Activated CD8-positive, alpha-beta T cell treated with anti-CD3 and anti-CD28 coated beads for 36 hours (primary cell): ENCODE measurements at regions not wholly inside any gene's neighbourhood (a gene's known extent, or its start where the extent isn't known, plus 50 kb on each side); places are given as distances from the start of the nearest gene placed in this dataset.

Experiments
- ATAC-seq: fragments of 200-7000 bp; cut with Tn5 transposase; one replicate; pipeline ENCODE4 v1.10.0; 2021; ENCODE audit warnings: mild to moderate bottlenecking, moderate library complexity
- CTCF ChIA-PET: fragments of 350-600 bp; sonication (Branson Sonifier 250); formaldehyde crosslinking; loops from one replicate; lab custom pipeline; 2021; ENCODE audit warnings: antibody characterized with exemption; lab: Charles Lee
- POLR2A ChIA-PET: fragments of 350-600 bp; sonication (Branson Sonifier 250); formaldehyde crosslinking; loops from one replicate; lab custom pipeline; 2021; ENCODE audit warnings: antibody characterized with exemption; lab: Charles Lee
- DNase-seq: peaks from one replicate; pipeline ENCODE4 v3.0.0-alpha.2; 2020
- H3K27ac Mint-ChIP-seq: one replicate; pipeline ENCODE4 v1.8.0; 2021; ENCODE audit warnings: mild to moderate bottlenecking, mixed read lengths
- H3K27me3 Mint-ChIP-seq: one replicate; pipeline ENCODE4 v1.8.0; 2021; ENCODE audit warnings: mixed read lengths
- H3K36me3 Mint-ChIP-seq: one replicate; pipeline ENCODE4 v1.8.0; 2021; ENCODE audit warnings: low read depth, mixed read lengths
- H3K4me1 Mint-ChIP-seq: one replicate; pipeline ENCODE4 v1.8.0; 2021; ENCODE audit warnings: low read depth, mixed read lengths
- H3K4me3 Mint-ChIP-seq: one replicate; pipeline ENCODE4 v1.8.0; 2021; ENCODE audit warnings: mild to moderate bottlenecking, moderate library complexity, mixed read lengths
- H3K9me3 Mint-ChIP-seq: one replicate; pipeline ENCODE4 v1.8.0; 2021; ENCODE audit warnings: mixed read lengths
- intact Hi-C: fragments of 100-400 bp; cut with micrococcal nuclease; formaldehyde crosslinking; loops from one replicate; pipeline ENCODE4 v1.10.0; 2022
- TF ChIP-seq, protein P1 (sequence below): fragments of 200-600 bp; IDR thresholded peaks from one replicate; pipeline ENCODE4 v1.8.0; 2022; ENCODE audit warnings: antibody characterized with exemption, mild to moderate bottlenecking

DNA sequence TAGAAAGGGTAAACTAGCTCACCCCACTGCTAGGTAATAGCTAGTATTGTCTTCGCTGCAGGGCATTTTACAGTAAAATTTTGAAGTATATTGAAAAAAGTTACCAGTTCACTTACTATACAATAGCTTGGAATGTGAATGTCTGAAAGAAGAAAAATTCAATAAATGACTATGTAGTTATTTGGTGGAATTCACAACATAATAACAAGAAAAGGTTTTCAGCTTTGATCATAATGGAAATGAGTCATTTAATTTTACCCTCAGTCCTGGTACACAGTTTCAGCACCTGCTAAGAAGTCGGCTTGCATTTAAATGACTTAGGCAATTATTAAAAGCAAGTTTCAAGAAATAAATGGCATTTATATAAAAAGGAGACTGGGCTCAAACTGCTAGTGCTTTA lies 90.4 kb downstream of the NUP35 start:
- ATAC-seq = no peak
- Mint-ChIP-seq H3K4me1 (peaks cover 21% of the 10 kb centered on the region), H3K4me3 (no peak overlapping the region), H3K27me3 (no peaks in the 10 kb centered on the region), H3K36me3 (peaks cover 14% of the 10 kb centered on the region), H3K27ac (no peak overlapping the region), H3K9me3 (peaks cover 3% of the 10 kb centered on the region)
- intact Hi-C loops = no loop called here
- POLR2A ChIA-PET = no interaction called here
- TF ChIP-seq, protein P1, sequence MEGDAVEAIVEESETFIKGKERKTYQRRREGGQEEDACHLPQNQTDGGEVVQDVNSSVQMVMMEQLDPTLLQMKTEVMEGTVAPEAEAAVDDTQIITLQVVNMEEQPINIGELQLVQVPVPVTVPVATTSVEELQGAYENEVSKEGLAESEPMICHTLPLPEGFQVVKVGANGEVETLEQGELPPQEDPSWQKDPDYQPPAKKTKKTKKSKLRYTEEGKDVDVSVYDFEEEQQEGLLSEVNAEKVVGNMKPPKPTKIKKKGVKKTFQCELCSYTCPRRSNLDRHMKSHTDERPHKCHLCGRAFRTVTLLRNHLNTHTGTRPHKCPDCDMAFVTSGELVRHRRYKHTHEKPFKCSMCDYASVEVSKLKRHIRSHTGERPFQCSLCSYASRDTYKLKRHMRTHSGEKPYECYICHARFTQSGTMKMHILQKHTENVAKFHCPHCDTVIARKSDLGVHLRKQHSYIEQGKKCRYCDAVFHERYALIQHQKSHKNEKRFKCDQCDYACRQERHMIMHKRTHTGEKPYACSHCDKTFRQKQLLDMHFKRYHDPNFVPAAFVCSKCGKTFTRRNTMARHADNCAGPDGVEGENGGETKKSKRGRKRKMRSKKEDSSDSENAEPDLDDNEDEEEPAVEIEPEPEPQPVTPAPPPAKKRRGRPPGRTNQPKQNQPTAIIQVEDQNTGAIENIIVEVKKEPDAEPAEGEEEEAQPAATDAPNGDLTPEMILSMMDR = no peak
- CTCF ChIA-PET = no interaction called here
- no peak for DNase-seq

DNA sequence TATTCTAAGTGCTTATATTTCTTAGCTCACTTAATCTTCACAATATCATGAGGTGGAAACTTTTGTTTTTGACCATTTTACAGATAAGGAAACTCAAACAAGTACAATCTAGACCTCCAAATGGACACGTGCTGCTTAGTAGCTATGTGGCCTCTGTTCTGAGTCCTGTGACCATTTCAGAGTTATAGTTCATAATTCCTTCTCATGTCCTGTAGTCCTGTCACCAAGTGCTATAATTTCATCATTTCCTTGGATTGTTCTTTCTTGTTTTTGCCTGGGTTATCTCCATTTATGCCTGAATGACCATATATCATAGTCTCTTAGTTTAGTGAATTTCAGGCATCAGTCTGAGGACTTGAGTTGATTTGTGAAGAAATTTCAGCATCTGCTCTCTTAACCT lies 91.7 kb downstream of the NUP35 start:
- no peak overlapping the region for H3K27ac Mint-ChIP-seq
- ATAC-seq (no peak), DNase-seq (no peak)
- no peaks in the 10 kb centered on the region for H3K9me3 Mint-ChIP-seq
- no peaks in the 10 kb centered on the region for H3K27me3 Mint-ChIP-seq
- peaks cover 7% of the 10 kb centered on the region for H3K36me3 Mint-ChIP-seq
- ChIA-PET CTCF (no interaction called here), POLR2A (no interaction called here)
- intact Hi-C loops = no loop called here
- H3K4me3 Mint-ChIP-seq = no peak overlapping the region
- TF ChIP-seq, protein P1 = no peak
- H3K4me1 Mint-ChIP-seq = peaks cover 21% of the 10 kb centered on the region

DNA sequence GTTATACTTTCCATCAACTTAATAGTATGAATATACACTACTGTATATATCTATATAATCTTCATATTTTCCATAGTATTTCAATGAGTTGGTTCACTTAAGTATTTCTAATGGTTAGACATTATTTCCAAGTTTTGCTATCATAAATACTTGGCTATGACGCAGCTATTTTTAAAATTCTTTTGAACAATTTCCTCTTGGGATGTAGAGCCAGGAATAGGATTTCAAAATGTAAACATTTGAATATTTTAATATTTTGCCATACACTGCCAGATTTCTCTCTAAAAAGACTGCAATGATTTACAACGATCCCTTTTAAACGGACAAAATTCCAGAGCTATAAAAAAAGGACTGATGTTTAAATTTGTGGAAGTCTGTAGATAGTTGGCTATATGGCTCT lies 95.6 kb downstream of the NUP35 start:
- Mint-ChIP-seq H3K36me3 (peaks cover 1% of the 10 kb centered on the region), H3K27me3 (no peaks in the 10 kb centered on the region), H3K9me3 (no peaks in the 10 kb centered on the region), H3K27ac (no peak overlapping the region), H3K4me3 (no peak overlapping the region), H3K4me1 (peaks cover 2% of the 10 kb centered on the region)
- CTCF ChIA-PET = no interaction called here
- intact Hi-C loops = no loop called here
- POLR2A ChIA-PET = no interaction called here
- no peak for DNase-seq
- TF ChIP-seq, protein P1 = no peak
- ATAC-seq = no peak

DNA sequence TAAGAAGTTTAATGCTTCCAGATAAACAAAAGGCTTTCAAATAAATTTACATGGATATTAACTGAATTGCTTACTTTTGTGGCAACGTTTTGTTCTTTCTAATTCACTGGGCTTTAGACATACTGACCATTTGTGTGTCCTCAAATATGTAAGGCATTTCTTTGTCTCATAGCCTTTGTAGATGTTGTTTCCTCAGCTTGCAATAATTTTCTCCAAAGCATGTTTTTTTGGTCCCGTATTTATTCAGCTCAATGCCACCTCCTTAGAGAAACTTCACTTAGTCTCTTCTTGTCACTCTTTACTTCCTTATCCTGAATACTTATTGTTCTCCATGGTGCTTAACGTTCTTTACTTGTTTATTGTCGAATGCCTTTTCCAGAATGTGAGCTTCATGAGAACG lies 98.5 kb downstream of the NUP35 start:
- ATAC-seq = no peak
- Mint-ChIP-seq H3K4me3 (no peak overlapping the region), H3K27me3 (no peaks in the 10 kb centered on the region), H3K4me1 (no peaks in the 10 kb centered on the region), H3K9me3 (peaks cover 4% of the 10 kb centered on the region), H3K27ac (no peak overlapping the region), H3K36me3 (peaks cover 1% of the 10 kb centered on the region)
- ChIA-PET POLR2A (no interaction called here), CTCF (no interaction called here)
- intact Hi-C loops = no loop called here
- no peak for DNase-seq
- TF ChIP-seq, protein P1 = no peak

DNA sequence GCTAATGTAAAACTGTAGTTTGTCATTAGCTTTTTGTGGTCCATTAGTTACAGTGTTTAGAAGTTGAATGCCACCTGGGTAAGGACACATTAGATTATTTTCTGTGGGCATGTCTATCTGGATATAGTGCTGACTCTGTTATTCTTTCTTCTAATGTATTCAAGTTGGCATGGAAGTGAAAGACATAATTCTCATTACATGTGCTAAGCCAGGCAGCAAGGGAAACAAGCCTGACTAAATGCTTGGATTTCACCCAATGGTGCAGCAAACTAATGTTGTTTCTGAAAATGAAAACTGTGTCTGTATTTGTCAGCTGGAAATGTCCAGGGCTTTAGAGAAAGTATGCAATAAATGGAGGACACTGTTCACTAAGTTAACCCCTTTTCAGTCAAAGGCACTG lies 100.7 kb downstream of the NUP35 start:
- POLR2A ChIA-PET = no interaction called here

More for the DNA sequence above, 100.7 kb downstream of the NUP35 start:
- intact Hi-C loops = no loop called here
- CTCF ChIA-PET = no interaction called here
- H3K4me3 Mint-ChIP-seq = no peak overlapping the region
- H3K27ac Mint-ChIP-seq = no peak overlapping the region
- DNase-seq (no peak), ATAC-seq (no peak)
- H3K27me3 Mint-ChIP-seq = no peaks in the 10 kb centered on the region
- peaks cover 4% of the 10 kb centered on the region for H3K9me3 Mint-ChIP-seq
- peaks cover 8% of the 10 kb centered on the region for H3K4me1 Mint-ChIP-seq
- TF ChIP-seq, protein P1 = no peak
- peaks cover 1% of the 10 kb centered on the region for H3K36me3 Mint-ChIP-seq
